GM18873 (cell line): ENCODE measurements at regions not wholly inside any gene's neighbourhood (a gene's known extent, or its start where the extent isn't known, plus 50 kb on each side); places are given as distances from the start of the nearest gene placed in this dataset.

ENCODE experiments used
- ATAC-seq: cut with Tn5 transposase; IDR thresholded peaks from one replicate; pipeline ENCODE4 v1.9.1; 2021; ENCODE audit warnings: mild to moderate bottlenecking, moderate library complexity, moderate number of reproducible peaks; ENCODE audit not compliant: unreplicated experiment, low FRiP score

- ATAC-seq, result no peak
These were observed 520.9 kb upstream of the PKN2 start for GRCh38 chr1:88163187-88163586.

GRCh38 chr1:88168126-88168525, 515.9 kb upstream of the PKN2 start:
- ATAC-seq, result no peak

GRCh38 chr1:88169139-88169538, 514.9 kb upstream of the PKN2 start:
- ATAC-seq, result no peak

- ATAC-seq, result no peak
These were observed 514.1 kb upstream of the PKN2 start for GRCh38 chr1:88169939-88170338.

GRCh38 chr1:88175120-88175630, 508.9 kb upstream of the PKN2 start:
- ATAC-seq, result no peak

GRCh38 chr1:88175631-88176226, 508.3 kb upstream of the PKN2 start:
- ATAC-seq, result no peak

GRCh38 chr1:88179943-88180342, 504.1 kb upstream of the PKN2 start:
- ATAC-seq, result no peak

GRCh38 chr1:88180449-88181108, 503.5 kb upstream of the PKN2 start:
- ATAC-seq, result peak; percentile 92

GRCh38 chr1:88186911-88187310, 497.2 kb upstream of the PKN2 start:
- no peak for ATAC-seq

- no peak for ATAC-seq
These were observed 496.0 kb upstream of the PKN2 start for GRCh38 chr1:88188038-88188437.

- ATAC-seq, result no peak
These were observed 494.5 kb upstream of the PKN2 start for GRCh38 chr1:88189525-88189924.

- peak; percentile 86 for ATAC-seq
These were observed 492.2 kb upstream of the PKN2 start for GRCh38 chr1:88191917-88192316.

GRCh38 chr1:88194542-88194941, 489.5 kb upstream of the PKN2 start:
- ATAC-seq, result no peak

- ATAC-seq, result no peak
These were observed 483.5 kb upstream of the PKN2 start for GRCh38 chr1:88200545-88200944.

GRCh38 chr1:88204111-88204510, 480.0 kb upstream of the PKN2 start:
- no peak for ATAC-seq

- ATAC-seq, result no peak
These were observed 479.4 kb upstream of the PKN2 start for GRCh38 chr1:88204612-88205167.

GRCh38 chr1:88208389-88208788, 475.7 kb upstream of the PKN2 start:
- no peak for ATAC-seq

GRCh38 chr1:88210103-88210787, 473.8 kb upstream of the PKN2 start:
- no peak for ATAC-seq

GRCh38 chr1:88216441-88216840, 467.6 kb upstream of the PKN2 start:
- no peak for ATAC-seq

GRCh38 chr1:88217386-88217785, 466.7 kb upstream of the PKN2 start:
- no peak for ATAC-seq

GRCh38 chr1:88219521-88219920, 464.6 kb upstream of the PKN2 start:
- ATAC-seq, result no peak
